Upper lobe of right lung (tissue), 1 donor: ENCODE measurements at regions not wholly inside any gene's neighbourhood (a gene's known extent, or its start where the extent isn't known, plus 50 kb on each side); places are given as distances from the start of the nearest gene placed in this dataset.
"Not testable (repeated sequence)": the region's sequence is repeated elsewhere in the genome, so short reads cannot be mapped to it uniquely, and the experiment has no call there.

ENCODE experiments used
- ATAC-seq: fragments of 200-7000 bp; cut with Tn5 transposase; one replicate; pipeline ENCODE4 v1.9.1; 2020; ENCODE audit warnings: mild to moderate bottlenecking, moderate library complexity
- DNase-seq: peaks from one replicate; pipeline ENCODE4 v3.0.0-alpha.2; 2020
- H3K27ac ChIP-seq: fragments of 200-600 bp; one replicate; pipeline ENCODE4 v1.8.0; 2022
- H3K27me3 ChIP-seq: fragments of 200-600 bp; one replicate; pipeline ENCODE4 v1.8.0; 2022; ENCODE audit warnings: mild to moderate bottlenecking
- H3K36me3 ChIP-seq: fragments of 200-600 bp; one replicate; pipeline ENCODE4 v1.8.0; 2022
- H3K4me1 ChIP-seq: fragments of 200-600 bp; one replicate; pipeline ENCODE4 v1.8.0; 2022
- H3K4me3 ChIP-seq: fragments of 200-600 bp; one replicate; pipeline ENCODE4 v1.8.0; 2022; ENCODE audit warnings: mild to moderate bottlenecking
- H3K9me3 ChIP-seq: fragments of 200-600 bp; one replicate; pipeline ENCODE4 v1.8.0; 2022
- intact Hi-C: fragments of 100-400 bp; cut with DNase I; formaldehyde crosslinking; loops from one replicate; pipeline ENCODE4 v1.11.0; 2022
- TF ChIP-seq, protein P1 (sequence below): fragments of 200-600 bp; IDR thresholded peaks from one replicate; pipeline ENCODE4 v1.8.0; 2022; ENCODE audit warnings: antibody characterized with exemption
- donor health status: DM: no; HTN: yes; CAD: no; lungs with severe emphysema.

- DNase-seq (no peak), ATAC-seq (no peak)
- Histone ChIP-seq H3K9me3 (no peaks in the 10 kb centered on the region), H3K27ac (no peak overlapping the region), H3K4me3 (no peak overlapping the region), H3K4me1 (no peaks in the 10 kb centered on the region), H3K36me3 (no peaks in the 10 kb centered on the region), H3K27me3 (no peaks in the 10 kb centered on the region)
- intact Hi-C loops: no loop called here
- TF ChIP-seq, protein P1, sequence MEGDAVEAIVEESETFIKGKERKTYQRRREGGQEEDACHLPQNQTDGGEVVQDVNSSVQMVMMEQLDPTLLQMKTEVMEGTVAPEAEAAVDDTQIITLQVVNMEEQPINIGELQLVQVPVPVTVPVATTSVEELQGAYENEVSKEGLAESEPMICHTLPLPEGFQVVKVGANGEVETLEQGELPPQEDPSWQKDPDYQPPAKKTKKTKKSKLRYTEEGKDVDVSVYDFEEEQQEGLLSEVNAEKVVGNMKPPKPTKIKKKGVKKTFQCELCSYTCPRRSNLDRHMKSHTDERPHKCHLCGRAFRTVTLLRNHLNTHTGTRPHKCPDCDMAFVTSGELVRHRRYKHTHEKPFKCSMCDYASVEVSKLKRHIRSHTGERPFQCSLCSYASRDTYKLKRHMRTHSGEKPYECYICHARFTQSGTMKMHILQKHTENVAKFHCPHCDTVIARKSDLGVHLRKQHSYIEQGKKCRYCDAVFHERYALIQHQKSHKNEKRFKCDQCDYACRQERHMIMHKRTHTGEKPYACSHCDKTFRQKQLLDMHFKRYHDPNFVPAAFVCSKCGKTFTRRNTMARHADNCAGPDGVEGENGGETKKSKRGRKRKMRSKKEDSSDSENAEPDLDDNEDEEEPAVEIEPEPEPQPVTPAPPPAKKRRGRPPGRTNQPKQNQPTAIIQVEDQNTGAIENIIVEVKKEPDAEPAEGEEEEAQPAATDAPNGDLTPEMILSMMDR: no peak
Observed at GRCh38 chr6:106782536-106783285, 153.3 kb downstream of the QRSL1 start.

DNA sequence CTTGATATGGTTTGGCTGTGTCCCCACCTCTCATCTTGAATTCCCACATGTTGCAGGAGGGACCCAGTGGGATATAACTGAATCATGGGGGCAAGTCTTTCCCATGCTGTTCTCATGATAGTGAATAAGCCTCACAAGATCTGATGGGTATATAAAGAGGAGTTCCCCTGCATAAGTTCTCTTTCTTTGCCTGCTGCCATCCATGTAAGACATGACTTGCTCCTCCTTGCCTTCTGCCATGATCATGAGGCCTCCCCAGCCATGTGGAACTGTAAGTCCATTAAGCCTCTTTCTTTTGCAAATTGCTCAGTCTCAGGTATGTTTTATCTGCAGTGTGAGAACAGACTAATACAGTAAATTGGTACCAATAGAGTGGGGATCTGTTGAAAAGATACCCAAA lies 150.2 kb downstream of the QRSL1 start:
- H3K9me3 ChIP-seq, intact Hi-C loops, H3K4me1 ChIP-seq, H3K36me3 ChIP-seq, DNase-seq, H3K27me3 ChIP-seq, H3K27ac ChIP-seq, H3K4me3 ChIP-seq, ATAC-seq: not testable (repeated sequence)

GRCh38 chr6:106778943-106779342 lies 149.6 kb downstream of the QRSL1 start:
- DNase-seq (no peak), ATAC-seq (no peak)
- Histone ChIP-seq H3K4me3 (no peak overlapping the region), H3K27ac (no peak overlapping the region), H3K9me3 (no peaks in the 10 kb centered on the region), H3K27me3 (no peaks in the 10 kb centered on the region), H3K36me3 (no peaks in the 10 kb centered on the region), H3K4me1 (no peaks in the 10 kb centered on the region)
- TF ChIP-seq, protein P1: no peak
- intact Hi-C loops: no loop called here

DNA sequence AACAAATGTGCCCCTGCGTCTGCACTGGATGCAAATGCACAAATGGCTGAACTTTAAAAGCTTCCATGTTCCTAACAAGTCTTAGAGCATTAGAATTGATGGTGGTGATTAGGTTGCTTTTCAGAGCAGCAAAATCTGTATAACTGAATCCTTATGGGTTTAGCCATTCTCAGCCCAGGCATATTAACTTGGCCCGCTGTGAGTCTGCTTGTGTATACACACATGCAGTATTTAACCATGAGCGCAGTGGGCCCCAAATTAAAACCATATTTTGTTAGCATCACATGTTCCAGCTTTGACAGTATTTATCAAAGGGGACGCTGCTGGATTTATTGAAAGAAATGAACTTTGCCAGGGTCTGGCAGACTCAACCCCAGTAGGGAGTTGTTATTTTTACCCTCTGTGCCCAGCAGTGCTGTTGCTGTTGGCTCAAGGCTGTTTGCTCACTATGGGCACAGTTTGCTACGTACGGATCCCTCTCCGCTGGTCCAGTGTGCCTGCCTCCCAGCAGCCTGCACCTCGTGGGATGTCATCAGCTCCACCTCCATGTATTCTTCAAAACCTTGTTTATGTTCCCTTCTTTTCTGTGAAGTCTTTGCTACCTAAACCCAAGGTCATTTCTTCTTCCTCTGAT lies 144.7 kb downstream of the QRSL1 start:
- no peaks in the 10 kb centered on the region for H3K36me3 ChIP-seq
- TF ChIP-seq, protein P1: no peak
- H3K27ac ChIP-seq: no peak overlapping the region
- intact Hi-C loops: no loop called here
- H3K4me3 ChIP-seq: no peak overlapping the region
- H3K4me1 ChIP-seq: no peaks in the 10 kb centered on the region
- ATAC-seq (no peak), DNase-seq (no peak)
- no peaks in the 10 kb centered on the region for H3K27me3 ChIP-seq
- H3K9me3 ChIP-seq: no peaks in the 10 kb centered on the region

DNA sequence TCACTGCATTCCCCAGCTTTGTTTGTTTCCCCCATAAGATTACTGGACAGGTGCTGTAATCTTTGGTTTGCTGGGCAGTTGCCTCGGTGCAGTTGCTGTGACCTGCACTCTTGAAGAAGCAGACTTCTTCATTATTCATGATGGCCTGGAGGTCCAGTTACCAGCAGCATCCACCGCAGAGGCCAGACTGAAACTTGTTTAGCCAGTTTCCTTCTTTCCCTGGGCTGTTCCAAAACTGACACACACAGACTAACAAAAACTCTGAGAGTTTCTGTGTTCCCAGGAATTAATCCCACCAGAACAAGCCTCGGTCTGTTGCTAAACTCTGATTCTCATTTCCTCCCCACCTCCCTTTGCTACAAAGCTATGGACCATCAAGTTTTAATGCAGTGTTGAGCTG lies 144.1 kb downstream of the QRSL1 start:
- peak; percentile 41 for ATAC-seq
- no peaks in the 10 kb centered on the region for H3K27me3 ChIP-seq
- TF ChIP-seq, protein P1: no peak
- no peaks in the 10 kb centered on the region for H3K36me3 ChIP-seq
- no peak overlapping the region for H3K4me3 ChIP-seq
- no peaks in the 10 kb centered on the region for H3K4me1 ChIP-seq
- H3K9me3 ChIP-seq: no peaks in the 10 kb centered on the region
- no peak overlapping the region for H3K27ac ChIP-seq
- no peak for DNase-seq
- intact Hi-C loops: no loop called here

DNA sequence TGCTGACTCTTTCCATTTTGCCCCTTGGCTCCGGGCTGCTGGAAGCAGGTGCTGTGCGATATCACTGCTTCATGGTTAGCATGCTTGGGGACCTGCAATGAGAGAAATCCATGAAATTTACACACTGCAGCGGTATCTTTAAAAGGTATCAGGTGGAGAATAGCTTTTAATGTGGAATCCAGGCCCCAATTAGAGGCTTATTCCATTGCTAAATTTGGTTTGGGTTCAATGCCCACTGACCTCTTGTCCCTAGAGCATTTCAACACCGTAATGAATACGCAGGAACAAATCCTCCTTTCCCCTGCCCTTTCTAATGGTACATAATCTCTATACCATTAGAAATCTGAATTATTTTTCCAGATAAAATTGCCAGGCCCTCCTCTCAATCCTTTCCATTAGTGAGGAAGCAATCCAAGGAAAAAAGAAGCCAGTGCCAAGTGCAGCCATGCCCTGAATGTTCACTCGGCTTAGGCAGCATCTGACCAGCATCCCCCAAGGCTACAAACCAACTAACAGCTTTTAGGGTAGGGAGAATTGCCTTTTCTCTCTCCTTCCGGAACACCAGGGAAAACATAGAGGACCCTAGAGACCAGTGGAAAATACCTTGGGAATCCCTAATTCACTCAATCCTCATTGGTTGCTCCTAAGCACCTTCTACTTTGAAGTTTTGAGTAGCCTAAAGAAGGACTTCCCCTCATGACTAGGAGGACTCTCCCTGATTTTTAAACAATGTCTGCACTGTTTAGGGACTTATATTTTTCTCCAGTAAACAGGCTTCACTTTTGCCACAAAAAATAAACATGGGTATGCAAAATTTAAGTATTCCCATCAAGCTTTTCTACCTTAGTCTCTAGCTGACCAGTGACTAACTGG lies 143.1 kb downstream of the QRSL1 start:
- Histone ChIP-seq H3K36me3 (no peaks in the 10 kb centered on the region), H3K4me1 (no peaks in the 10 kb centered on the region), H3K4me3 (no peak overlapping the region), H3K27me3 (no peaks in the 10 kb centered on the region), H3K9me3 (no peaks in the 10 kb centered on the region), H3K27ac (no peak overlapping the region)
- TF ChIP-seq, protein P1: no peak
- DNase-seq (no peak), ATAC-seq (no peak)
- intact Hi-C loops: no loop called here
